ENCODE measurements at regions not wholly inside any gene's neighbourhood (a gene's known extent, or its start where the extent isn't known, plus 50 kb on each side); places are given as distances from the start of the nearest gene placed in this dataset.

- no peak overlapping the region for H3K4ac ChIP-seq (replicated peaks; ENCODE audit: insufficient read length, low read depth, low read length)
- H4K5ac ChIP-seq (ENCODE audit: insufficient read length, low read depth, low read length) = no peak overlapping the region
- H2BK5ac ChIP-seq (ENCODE audit: low read depth, low read length) = no peak overlapping the region
- no peaks in the 10 kb centered on the region for H3K79me1 ChIP-seq (ENCODE audit: low read depth, low read length)
- H3K56ac ChIP-seq (replicated peaks; ENCODE audit: insufficient read length, low read depth, low read length) = no peak overlapping the region
- 88% methylated on average over 4 of the region's 4 CpGs; no CpG with 5 or more reads in 1 of the 2 experiments for WGBS, 2 experiments (ENCODE audit: extremely low coverage in 1 of 2, insufficient coverage in 1 of 2, insufficient read length in 1 of 2, insufficient replicate concordance in 2 of 2, low coverage in 1 of 2, low lambda C conversion rate in 2 of 2, missing lambda C conversion rate in 1 of 2)
- no peaks in the 10 kb centered on the region for H3K79me2 ChIP-seq (ENCODE audit: control insufficient read depth in 1 of 2, insufficient read depth in 2 of 2, low read length in 2 of 2)
- ChIA-PET CTCF (ENCODE audit: partially characterized antibody) (interaction anchor here (1.1 kb wide), 1 partner anchor 12 kb away, joined by 3 read pairs; no protein-coding TSS in a partner anchor), POLR2A (ENCODE audit: partially characterized antibody) (no interaction called here)
- no peak overlapping the region for H2AK5ac ChIP-seq (ENCODE audit: low read depth, low read length)
- TF ChIP-seq RAD21 (IDR thresholded peaks at IDR 0.05 in 1 of 2, conservative IDR thresholded peaks at IDR 0.05 in 1 of 2; ENCODE audit: low read depth in 2 of 2, low read length in 2 of 2) = no peak
- no peak for TF ChIP-seq KDM1A (IDR thresholded peaks at IDR 0.05; ENCODE audit: borderline replicate concordance, low read length)
- no peak for TF ChIP-seq TAF7 (optimal IDR thresholded peaks at IDR 0.05; ENCODE audit: borderline replicate concordance, low read depth, low read length)
- TF ChIP-seq EP300 (IDR thresholded peaks at IDR 0.05; ENCODE audit: borderline replicate concordance in 1 of 2, low read depth in 2 of 2, low read length in 2 of 2) = no peak
- no peak for TF ChIP-seq KDM5A (IDR thresholded peaks at IDR 0.05; ENCODE audit: low read length)
- TF ChIP-seq RBBP5 (IDR thresholded peaks at IDR 0.05; ENCODE audit: borderline replicate concordance, low read depth, low read length) = no peak
- TF ChIP-seq CREB1 (IDR thresholded peaks at IDR 0.05) = no peak
- no peak for TF ChIP-seq GABPA (IDR thresholded peaks at IDR 0.05; ENCODE audit: borderline replicate concordance, insufficient read depth, low read length)
- no peak for TF ChIP-seq JUN (IDR thresholded peaks at IDR 0.05; ENCODE audit: low read depth, low read length)
- TF ChIP-seq TCF12 (IDR thresholded peaks at IDR 0.05; ENCODE audit: low read depth, low read length) = no peak
- TF ChIP-seq SIN3A (conservative IDR thresholded peaks at IDR 0.05 in 1 of 2, IDR thresholded peaks at IDR 0.05 in 1 of 2; ENCODE audit: low read depth in 1 of 2, low read length in 2 of 2) = no peak
- TF ChIP-seq SIRT6 (IDR thresholded peaks at IDR 0.05; ENCODE audit: low read length) = no peak
- no peaks in the 10 kb centered on the region for H3K36me3 ChIP-seq (ENCODE audit: control insufficient read depth in 2 of 4, insufficient read depth in 4 of 4, low read length in 3 of 4)
- no peak overlapping the region for H2BK120ac ChIP-seq (replicated peaks; ENCODE audit: low read depth, low read length)
- H3K23ac ChIP-seq (ENCODE audit: insufficient read length) = no peak overlapping the region
- H3K9me3 ChIP-seq (ENCODE audit: insufficient read depth in 2 of 2, low read depth in 1 of 2, low read length in 1 of 2) = no peaks in the 10 kb centered on the region
- H2BK12ac ChIP-seq (ENCODE audit: low read depth, low read length) = no peak overlapping the region
- no peak overlapping the region for H3K4me3 ChIP-seq (ENCODE audit: extremely low read depth in 1 of 4, insufficient read depth in 2 of 4, low read depth in 3 of 4, low read length in 4 of 4)
- H3K27ac ChIP-seq (ENCODE audit: low read depth, low read length) = no peak overlapping the region
- H3K23me2 ChIP-seq (ENCODE audit: low read depth, low read length) = no peaks in the 10 kb centered on the region
- H2BK15ac ChIP-seq (ENCODE audit: low read length) = no peak overlapping the region
- DNase-seq (ENCODE audit: low read depth in 1 of 2, low spot score in 2 of 2) (no peak), FAIRE-seq (no peak)
- H3K9ac ChIP-seq (replicated peaks in 1 of 4; ENCODE audit: extremely low read depth in 1 of 4, low read depth in 3 of 4, low read length in 3 of 4) = no peak overlapping the region; a peak in 1 of 7 replicates
- no peak overlapping the region for H2BK20ac ChIP-seq (ENCODE audit: low read length)
- H3K18ac ChIP-seq (ENCODE audit: extremely low read depth, low read length) = no peak overlapping the region
- H3K14ac ChIP-seq (ENCODE audit: insufficient read length) = no peak overlapping the region
- no peaks in the 10 kb centered on the region for H3K4me1 ChIP-seq (replicated peaks in 1 of 4; ENCODE audit: control insufficient read depth in 3 of 4, insufficient read depth in 4 of 4, low read length in 3 of 4)
- no peak overlapping the region for H2AFZ ChIP-seq (ENCODE audit: low read length)
- no peaks in the 10 kb centered on the region for H3K27me3 ChIP-seq (replicated peaks in 1 of 4; ENCODE audit: control insufficient read depth in 3 of 4, extremely low read depth in 1 of 4, insufficient read depth in 3 of 4, low read length in 3 of 4)
- H3K4me2 ChIP-seq (ENCODE audit: insufficient read depth in 1 of 2, low read depth in 2 of 2, low read length in 2 of 2) = no peak overlapping the region
- no peak overlapping the region for H4K8ac ChIP-seq (ENCODE audit: extremely low read depth, insufficient read depth, low read length)
- no peaks in the 10 kb centered on the region for H4K20me1 ChIP-seq (replicated peaks in 1 of 2; ENCODE audit: control insufficient read depth in 1 of 2, insufficient read depth in 2 of 2, low read length in 2 of 2)
- H4K91ac ChIP-seq (replicated peaks; ENCODE audit: insufficient read length, low read length) = no peak overlapping the region
These were observed 350.3 kb downstream of the LRATD1 start for GRCh38 chr2:14982790-14983189.
